ENCODE measurements at regions not wholly inside any gene's neighbourhood (a gene's known extent, or its start where the extent isn't known, plus 50 kb on each side); places are given as distances from the start of the nearest gene placed in this dataset.

DNA sequence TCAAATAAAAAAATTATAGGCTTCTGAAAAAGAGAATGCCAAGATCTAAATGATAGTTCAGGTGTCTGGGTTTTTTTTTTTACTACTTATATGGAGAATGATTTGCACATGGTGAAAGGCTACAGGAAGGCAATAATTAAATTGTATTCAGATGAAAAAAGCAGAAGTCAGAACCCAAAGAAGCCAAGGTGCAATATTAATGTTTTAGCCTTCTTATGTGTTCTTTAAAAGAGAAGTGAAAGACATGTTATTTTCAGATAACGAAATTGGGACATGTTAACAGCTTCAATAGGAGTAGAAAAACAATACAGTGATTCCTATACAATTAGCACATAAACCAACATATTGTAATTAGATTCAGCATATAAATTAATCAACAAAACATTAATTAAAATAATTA is 452.9 kb upstream of the PRMT6 start:
- no peak for TF ChIP-seq HES4 (CRISPR knock-in tag; IDR thresholded peaks at IDR 0.05; ENCODE audit: borderline replicate concordance)
- TF ChIP-seq, protein P1, sequence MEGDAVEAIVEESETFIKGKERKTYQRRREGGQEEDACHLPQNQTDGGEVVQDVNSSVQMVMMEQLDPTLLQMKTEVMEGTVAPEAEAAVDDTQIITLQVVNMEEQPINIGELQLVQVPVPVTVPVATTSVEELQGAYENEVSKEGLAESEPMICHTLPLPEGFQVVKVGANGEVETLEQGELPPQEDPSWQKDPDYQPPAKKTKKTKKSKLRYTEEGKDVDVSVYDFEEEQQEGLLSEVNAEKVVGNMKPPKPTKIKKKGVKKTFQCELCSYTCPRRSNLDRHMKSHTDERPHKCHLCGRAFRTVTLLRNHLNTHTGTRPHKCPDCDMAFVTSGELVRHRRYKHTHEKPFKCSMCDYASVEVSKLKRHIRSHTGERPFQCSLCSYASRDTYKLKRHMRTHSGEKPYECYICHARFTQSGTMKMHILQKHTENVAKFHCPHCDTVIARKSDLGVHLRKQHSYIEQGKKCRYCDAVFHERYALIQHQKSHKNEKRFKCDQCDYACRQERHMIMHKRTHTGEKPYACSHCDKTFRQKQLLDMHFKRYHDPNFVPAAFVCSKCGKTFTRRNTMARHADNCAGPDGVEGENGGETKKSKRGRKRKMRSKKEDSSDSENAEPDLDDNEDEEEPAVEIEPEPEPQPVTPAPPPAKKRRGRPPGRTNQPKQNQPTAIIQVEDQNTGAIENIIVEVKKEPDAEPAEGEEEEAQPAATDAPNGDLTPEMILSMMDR (CRISPR knock-in tag; IDR thresholded peaks at IDR 0.05) = no peak
- TF ChIP-seq RAD21 (CRISPR knock-in tag; IDR thresholded peaks at IDR 0.05) = no peak
- TF ChIP-seq, protein P2, sequence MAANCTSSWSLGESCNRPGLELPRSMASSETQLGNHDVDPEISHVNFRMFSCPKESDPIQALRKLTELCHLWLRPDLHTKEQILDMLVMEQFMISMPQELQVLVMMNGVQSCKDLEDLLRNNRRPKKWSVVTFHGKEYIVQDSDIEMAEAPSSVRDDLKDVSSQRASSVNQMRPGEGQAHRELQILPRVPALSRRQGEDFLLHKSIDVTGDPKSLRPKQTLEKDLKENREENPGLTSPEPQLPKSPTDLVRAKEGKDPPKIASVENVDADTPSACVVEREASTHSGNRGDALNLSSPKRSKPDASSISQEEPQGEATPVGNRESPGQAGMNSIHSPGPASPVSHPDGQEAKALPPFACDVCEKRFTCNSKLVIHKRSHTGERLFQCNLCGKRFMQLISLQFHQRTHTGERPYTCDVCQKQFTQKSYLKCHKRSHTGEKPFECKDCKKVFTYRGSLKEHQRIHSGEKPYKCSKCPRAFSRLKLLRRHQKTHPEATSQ (CRISPR knock-in tag; IDR thresholded peaks at IDR 0.05; ENCODE audit: borderline replicate concordance) = no peak
- TF ChIP-seq, protein P3, sequence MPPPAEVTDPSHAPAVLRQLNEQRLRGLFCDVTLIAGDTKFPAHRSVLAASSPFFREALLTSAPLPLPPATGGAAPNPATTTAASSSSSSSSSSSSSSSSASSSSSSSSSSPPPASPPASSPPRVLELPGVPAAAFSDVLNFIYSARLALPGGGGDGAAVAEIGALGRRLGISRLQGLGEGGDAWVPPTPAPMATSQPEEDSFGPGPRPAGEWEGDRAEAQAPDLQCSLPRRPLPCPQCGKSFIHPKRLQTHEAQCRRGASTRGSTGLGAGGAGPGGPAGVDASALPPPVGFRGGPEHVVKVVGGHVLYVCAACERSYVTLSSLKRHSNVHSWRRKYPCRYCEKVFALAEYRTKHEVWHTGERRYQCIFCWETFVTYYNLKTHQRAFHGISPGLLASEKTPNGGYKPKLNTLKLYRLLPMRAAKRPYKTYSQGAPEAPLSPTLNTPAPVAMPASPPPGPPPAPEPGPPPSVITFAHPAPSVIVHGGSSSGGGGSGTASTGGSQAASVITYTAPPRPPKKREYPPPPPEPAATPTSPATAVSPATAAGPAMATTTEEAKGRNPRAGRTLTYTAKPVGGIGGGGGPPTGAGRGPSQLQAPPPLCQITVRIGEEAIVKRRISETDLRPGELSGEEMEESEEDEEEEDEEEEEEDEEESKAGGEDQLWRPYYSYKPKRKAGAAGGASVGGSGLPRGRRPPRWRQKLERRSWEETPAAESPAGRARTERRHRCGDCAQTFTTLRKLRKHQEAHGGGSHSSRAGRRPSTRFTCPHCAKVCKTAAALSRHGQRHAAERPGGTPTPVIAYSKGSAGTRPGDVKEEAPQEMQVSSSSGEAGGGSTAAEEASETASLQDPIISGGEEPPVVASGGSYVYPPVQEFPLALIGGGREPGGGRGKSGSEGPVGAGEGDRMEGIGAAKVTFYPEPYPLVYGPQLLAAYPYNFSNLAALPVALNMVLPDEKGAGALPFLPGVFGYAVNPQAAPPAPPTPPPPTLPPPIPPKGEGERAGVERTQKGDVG (CRISPR knock-in tag; IDR thresholded peaks at IDR 0.05; ENCODE audit: borderline replicate concordance) = no peak
- TF ChIP-seq, protein P4, sequence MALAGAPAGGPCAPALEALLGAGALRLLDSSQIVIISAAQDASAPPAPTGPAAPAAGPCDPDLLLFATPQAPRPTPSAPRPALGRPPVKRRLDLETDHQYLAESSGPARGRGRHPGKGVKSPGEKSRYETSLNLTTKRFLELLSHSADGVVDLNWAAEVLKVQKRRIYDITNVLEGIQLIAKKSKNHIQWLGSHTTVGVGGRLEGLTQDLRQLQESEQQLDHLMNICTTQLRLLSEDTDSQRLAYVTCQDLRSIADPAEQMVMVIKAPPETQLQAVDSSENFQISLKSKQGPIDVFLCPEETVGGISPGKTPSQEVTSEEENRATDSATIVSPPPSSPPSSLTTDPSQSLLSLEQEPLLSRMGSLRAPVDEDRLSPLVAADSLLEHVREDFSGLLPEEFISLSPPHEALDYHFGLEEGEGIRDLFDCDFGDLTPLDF (CRISPR knock-in tag; IDR thresholded peaks at IDR 0.05) = no peak
- no peak for TF ChIP-seq EHMT2 (IDR thresholded peaks at IDR 0.05; ENCODE audit: borderline replicate concordance, low read depth, low read length)
